Osteoblast (primary cell): ENCODE measurements at regions not wholly inside any gene's neighbourhood (a gene's known extent, or its start where the extent isn't known, plus 50 kb on each side); places are given as distances from the start of the nearest gene placed in this dataset.

Experiments
- DNase-seq: peaks from one replicate; pipeline ENCODE4 v3.0.0; 2011; ENCODE audit warnings: low spot score, mixed read lengths; ENCODE audit not compliant: insufficient read length; ENCODE audit errors: missing footprints
- H2AFZ ChIP-seq: 2 replicates; pipeline ENCODE4 v1.6.0; 2011; ENCODE audit warnings: mild to moderate bottlenecking, low read length
- H3K27ac ChIP-seq: 2 replicates; pipeline ENCODE4 v1.5.1; 2011; ENCODE audit warnings: mild to moderate bottlenecking, low read depth, low read length, moderate library complexity
- H3K27me3 ChIP-seq: 2 replicates; pipeline ENCODE4 v1.6.0; 2012; ENCODE audit warnings: mild to moderate bottlenecking, control low read depth, inconsistent platforms, low read length, moderate library complexity; ENCODE audit not compliant: insufficient read depth
- H3K36me3 ChIP-seq: 2 replicates; pipeline ENCODE4 v1.5.1; 2011; ENCODE audit warnings: mild to moderate bottlenecking, low read length, control low read depth, moderate library complexity; ENCODE audit not compliant: insufficient read depth
- H3K4me1 ChIP-seq: 2 replicates; pipeline ENCODE4 v1.5.1; 2011; ENCODE audit warnings: mild to moderate bottlenecking, low read length, control low read depth, moderate library complexity; ENCODE audit not compliant: insufficient read depth
- H3K4me2 ChIP-seq: 2 replicates; pipeline ENCODE4 v1.6.0; 2011; ENCODE audit warnings: mild to moderate bottlenecking, low read length; ENCODE audit not compliant: insufficient read depth
- H3K4me3 ChIP-seq: fragments of 200-600 bp; sonication (generic); 3 replicates; pipeline ENCODE4 v1.5.1; 2012; ENCODE audit warnings: mild to moderate bottlenecking, low read length, inconsistent platforms; ENCODE audit not compliant: insufficient read depth
- H3K79me2 ChIP-seq: 2 replicates; pipeline ENCODE4 v1.6.0; 2012; ENCODE audit warnings: mild to moderate bottlenecking, low read length, control low read depth, inconsistent platforms; ENCODE audit not compliant: insufficient read depth
- H3K9me3 ChIP-seq: 2 replicates; pipeline ENCODE4 v1.5.1; 2011; ENCODE audit warnings: low read depth, low read length, control low read depth
- H4K20me1 ChIP-seq: 2 replicates; pipeline ENCODE4 v1.6.0; 2012; ENCODE audit warnings: mild to moderate bottlenecking, low read length, control low read depth; ENCODE audit not compliant: insufficient read depth
- CTCF ChIP-seq: IDR thresholded peaks from 2 replicates; pipeline ENCODE4 v1.5.1; 2011; ENCODE audit warnings: mild to moderate bottlenecking, low read depth, low read length, moderate library complexity; ENCODE audit errors: extremely low read depth

GRCh38 chr4:11342401-11342800 is 86.3 kb downstream of the HS3ST1 start:
- Histone ChIP-seq H3K4me3 (no peak overlapping the region), H3K9me3 (no peaks in the 10 kb centered on the region), H3K36me3 (no peaks in the 10 kb centered on the region), H3K4me1 (no peaks in the 10 kb centered on the region), H3K27ac (no peak overlapping the region), H3K79me2 (no peaks in the 10 kb centered on the region), H3K4me2 (no peak overlapping the region), H4K20me1 (no peaks in the 10 kb centered on the region), H2AFZ (no peak overlapping the region), H3K27me3 (no peaks in the 10 kb centered on the region)
- DNase-seq: no peak
- no peak for TF ChIP-seq CTCF

GRCh38 chr4:11341337-11342043 is 87.2 kb downstream of the HS3ST1 start:
- Histone ChIP-seq H3K4me3 (no peak overlapping the region), H3K9me3 (peaks cover 2% of the 10 kb centered on the region), H3K36me3 (no peaks in the 10 kb centered on the region), H4K20me1 (no peaks in the 10 kb centered on the region), H2AFZ (no peak overlapping the region), H3K4me2 (no peak overlapping the region), H3K79me2 (no peaks in the 10 kb centered on the region), H3K27me3 (no peaks in the 10 kb centered on the region), H3K27ac (no peak overlapping the region), H3K4me1 (no peaks in the 10 kb centered on the region)
- no peak for DNase-seq
- no peak for TF ChIP-seq CTCF

DNA sequence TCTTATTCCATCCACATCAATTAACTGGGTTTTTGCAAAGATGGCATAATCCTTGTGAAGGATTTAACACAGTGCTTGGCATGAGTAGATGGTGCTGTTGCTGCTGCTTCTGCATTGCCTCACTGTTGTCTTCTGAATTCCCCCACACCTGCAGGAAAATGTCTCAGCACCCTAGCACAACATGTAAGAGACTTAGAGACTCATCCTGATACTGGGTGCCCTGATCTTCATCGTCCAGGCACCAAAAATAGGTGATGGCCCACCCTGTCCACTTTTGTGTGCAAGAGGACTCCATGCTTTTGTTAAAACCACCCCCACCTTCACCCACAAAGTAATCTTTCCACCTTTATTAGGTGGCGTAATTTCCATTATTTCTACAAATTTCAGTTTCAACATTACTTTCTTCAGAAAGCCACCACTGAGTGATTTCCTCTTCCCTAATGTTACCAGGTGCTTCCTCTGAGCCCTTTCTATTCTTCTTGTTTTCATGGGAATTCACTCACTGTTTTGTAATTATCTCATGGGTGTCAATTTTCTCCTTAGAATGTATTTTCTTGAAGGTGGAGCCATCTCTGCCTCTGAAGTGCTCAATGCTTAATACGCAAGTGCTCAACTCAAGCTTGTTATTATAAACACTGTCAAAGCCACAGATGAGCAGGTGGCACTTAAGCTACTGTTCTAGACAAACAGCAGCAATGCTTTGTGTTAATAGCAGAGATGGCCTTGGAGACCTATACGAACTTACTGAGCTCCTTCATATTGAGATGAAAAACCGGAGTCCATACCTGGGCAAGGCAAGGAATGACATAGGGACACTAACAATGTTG is 89.5 kb downstream of the HS3ST1 start:
- Histone ChIP-seq H3K79me2 (no peaks in the 10 kb centered on the region), H3K9me3 (peaks cover 5% of the 10 kb centered on the region), H3K36me3 (no peaks in the 10 kb centered on the region), H3K4me2 (no peak overlapping the region), H3K4me1 (no peaks in the 10 kb centered on the region), H3K27ac (no peak overlapping the region), H3K4me3 (no peak overlapping the region), H4K20me1 (no peaks in the 10 kb centered on the region), H3K27me3 (no peaks in the 10 kb centered on the region), H2AFZ (no peak overlapping the region)
- TF ChIP-seq CTCF: no peak
- DNase-seq: no peak

- no peaks in the 10 kb centered on the region for H4K20me1 ChIP-seq
- H3K4me3 ChIP-seq: no peak overlapping the region
- TF ChIP-seq CTCF: no peak
- no peaks in the 10 kb centered on the region for H3K36me3 ChIP-seq
- peaks cover 5% of the 10 kb centered on the region for H3K9me3 ChIP-seq
- H3K4me2 ChIP-seq: no peak overlapping the region
- no peaks in the 10 kb centered on the region for H3K79me2 ChIP-seq
- H3K4me1 ChIP-seq: no peaks in the 10 kb centered on the region
- H2AFZ ChIP-seq: no peak overlapping the region
- H3K27me3 ChIP-seq: no peaks in the 10 kb centered on the region
- no peak for DNase-seq
- no peak overlapping the region for H3K27ac ChIP-seq
These were observed 91.4 kb downstream of the HS3ST1 start for GRCh38 chr4:11337287-11337686.
